ENCODE measurements at regions not wholly inside any gene's neighbourhood (a gene's known extent, or its start where the extent isn't known, plus 50 kb on each side); places are given as distances from the start of the nearest gene placed in this dataset.

DNA sequence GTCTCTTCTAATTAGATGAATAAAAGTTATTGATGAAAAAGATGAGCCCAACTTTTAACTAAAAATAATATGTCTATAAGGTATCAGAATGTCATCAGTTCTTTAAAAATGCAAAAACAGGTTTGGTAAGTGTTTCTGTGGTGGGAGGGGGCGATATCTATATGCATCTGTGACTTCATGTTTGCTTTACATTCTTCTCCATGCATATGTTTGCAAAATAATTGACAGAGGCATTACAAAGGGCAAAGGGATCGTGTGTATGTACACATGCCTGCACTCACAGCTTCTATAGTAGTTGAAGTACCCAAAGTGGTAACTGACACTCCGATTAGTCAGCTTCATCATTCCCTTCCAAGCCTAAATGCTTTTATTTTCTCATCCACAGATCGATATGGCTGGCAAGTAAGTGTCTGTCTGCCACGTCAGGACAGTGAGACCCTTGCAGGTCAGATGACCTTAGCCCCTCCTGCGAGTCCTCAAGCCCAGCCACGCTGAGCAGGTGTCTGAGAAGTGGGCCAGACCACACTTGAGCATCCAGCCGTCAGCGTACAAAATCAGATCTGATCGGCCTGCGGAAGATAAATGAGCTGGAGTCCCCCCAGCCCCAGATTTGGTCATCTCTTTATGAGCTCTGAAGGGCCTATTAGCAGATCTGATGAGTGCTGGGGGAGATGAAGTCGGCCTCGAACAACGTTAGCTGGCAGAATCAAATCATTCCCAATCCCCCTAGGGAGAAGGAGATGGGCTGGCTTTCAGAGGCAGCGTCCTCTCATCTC is 369.1 kb downstream of the MAFB start:
- TF ChIP-seq, protein P1, sequence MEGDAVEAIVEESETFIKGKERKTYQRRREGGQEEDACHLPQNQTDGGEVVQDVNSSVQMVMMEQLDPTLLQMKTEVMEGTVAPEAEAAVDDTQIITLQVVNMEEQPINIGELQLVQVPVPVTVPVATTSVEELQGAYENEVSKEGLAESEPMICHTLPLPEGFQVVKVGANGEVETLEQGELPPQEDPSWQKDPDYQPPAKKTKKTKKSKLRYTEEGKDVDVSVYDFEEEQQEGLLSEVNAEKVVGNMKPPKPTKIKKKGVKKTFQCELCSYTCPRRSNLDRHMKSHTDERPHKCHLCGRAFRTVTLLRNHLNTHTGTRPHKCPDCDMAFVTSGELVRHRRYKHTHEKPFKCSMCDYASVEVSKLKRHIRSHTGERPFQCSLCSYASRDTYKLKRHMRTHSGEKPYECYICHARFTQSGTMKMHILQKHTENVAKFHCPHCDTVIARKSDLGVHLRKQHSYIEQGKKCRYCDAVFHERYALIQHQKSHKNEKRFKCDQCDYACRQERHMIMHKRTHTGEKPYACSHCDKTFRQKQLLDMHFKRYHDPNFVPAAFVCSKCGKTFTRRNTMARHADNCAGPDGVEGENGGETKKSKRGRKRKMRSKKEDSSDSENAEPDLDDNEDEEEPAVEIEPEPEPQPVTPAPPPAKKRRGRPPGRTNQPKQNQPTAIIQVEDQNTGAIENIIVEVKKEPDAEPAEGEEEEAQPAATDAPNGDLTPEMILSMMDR (IDR thresholded peaks at IDR 0.05; ENCODE audit: low read length): no peak
- TF ChIP-seq EZH2 (IDR thresholded peaks at IDR 0.05; ENCODE audit: borderline replicate concordance, low read length): no peak
